ENCODE measurements at regions not wholly inside any gene's neighbourhood (a gene's known extent, or its start where the extent isn't known, plus 50 kb on each side); places are given as distances from the start of the nearest gene placed in this dataset.
"Not testable (repeated sequence)": the region's sequence is repeated elsewhere in the genome, so short reads cannot be mapped to it uniquely, and the experiment has no call there.

DNA sequence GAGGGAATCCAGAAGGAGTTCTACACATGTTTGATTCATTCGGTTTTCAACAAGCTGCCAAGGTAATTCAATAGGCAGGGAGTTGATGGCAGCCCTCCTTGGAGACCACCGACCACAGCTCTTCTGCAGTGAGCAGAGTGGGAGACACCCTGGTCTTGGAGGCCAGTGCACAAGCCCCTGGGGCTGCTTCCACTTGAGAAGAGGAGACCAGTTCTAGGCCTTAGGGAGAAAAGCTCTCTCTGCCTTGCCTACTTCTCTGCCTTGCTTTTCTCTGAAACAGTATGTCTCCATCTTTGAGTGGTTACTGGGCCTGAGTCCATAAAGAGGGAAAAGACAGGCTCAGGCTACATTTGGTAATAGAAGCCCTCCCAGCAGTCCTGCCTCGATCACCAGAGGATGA is 671.9 kb downstream of the UQCRFS1 start:
- Histone ChIP-seq H3K27me3 (no peaks in the 10 kb centered on the region), H3K36me3 (no peaks in the 10 kb centered on the region), H3K4me3 (no peak overlapping the region), H3K9me3 (peaks cover 0 to 20% of the 10 kb centered on the region in 2 donors), H3K27ac (no peak overlapping the region), H3K4me1 (no peaks in the 10 kb centered on the region)
- TF ChIP-seq POLR2A (IDR thresholded peaks at IDR 0.05) = no peak
- intact Hi-C loops (cut with DNase I; ENCODE audit: low total_unique reads) = no loop called here
- no peak for DNase-seq (ENCODE audit: low spot score in 2 of 2)

DNA sequence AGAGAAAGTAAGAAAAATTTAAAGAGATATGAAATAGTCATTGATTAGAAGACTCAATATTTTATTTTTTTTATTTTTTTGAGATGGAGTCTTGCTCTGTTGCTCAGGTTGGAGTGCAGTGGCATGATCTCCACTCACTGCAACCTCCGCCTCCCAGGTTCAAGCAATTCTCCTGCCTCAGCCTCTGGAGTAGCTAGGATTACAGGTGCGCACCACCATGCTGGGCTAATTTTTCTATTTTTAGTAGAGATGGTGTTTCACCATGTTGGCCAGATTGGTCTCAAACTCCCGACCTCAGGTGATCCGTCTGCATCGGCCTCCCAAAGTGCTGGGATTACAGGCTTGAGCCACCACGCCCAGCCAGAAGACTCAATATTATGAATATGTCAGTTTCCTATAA is 672.6 kb downstream of the UQCRFS1 start:
- H3K4me3 ChIP-seq; H3K36me3 ChIP-seq; H3K27ac ChIP-seq; H3K27me3 ChIP-seq; DNase-seq (ENCODE audit: low spot score in 2 of 2); H3K4me1 ChIP-seq; intact Hi-C loops (cut with DNase I; ENCODE audit: low total_unique reads): not testable (repeated sequence)
- peaks cover 0 to 22% of the 10 kb centered on the region in 2 donors for H3K9me3 ChIP-seq

GRCh38 chr19:28539759-28540158 is 673.2 kb downstream of the UQCRFS1 start:
- intact Hi-C loops (cut with DNase I; ENCODE audit: low total_unique reads) = no loop called here
- Histone ChIP-seq H3K4me1 (no peaks in the 10 kb centered on the region), H3K4me3 (no peak overlapping the region), H3K36me3 (no peaks in the 10 kb centered on the region), H3K27ac (no peak overlapping the region), H3K9me3 (peaks cover 0 to 22% of the 10 kb centered on the region in 2 donors), H3K27me3 (no peaks in the 10 kb centered on the region)
- DNase-seq (ENCODE audit: low spot score in 2 of 2) = no peak
- TF ChIP-seq POLR2AphosphoS5 (IDR thresholded peaks at IDR 0.05) (no peak), CTCF (IDR thresholded peaks at IDR 0.05) (no peak), POLR2A (IDR thresholded peaks at IDR 0.05) (no peak)

DNA sequence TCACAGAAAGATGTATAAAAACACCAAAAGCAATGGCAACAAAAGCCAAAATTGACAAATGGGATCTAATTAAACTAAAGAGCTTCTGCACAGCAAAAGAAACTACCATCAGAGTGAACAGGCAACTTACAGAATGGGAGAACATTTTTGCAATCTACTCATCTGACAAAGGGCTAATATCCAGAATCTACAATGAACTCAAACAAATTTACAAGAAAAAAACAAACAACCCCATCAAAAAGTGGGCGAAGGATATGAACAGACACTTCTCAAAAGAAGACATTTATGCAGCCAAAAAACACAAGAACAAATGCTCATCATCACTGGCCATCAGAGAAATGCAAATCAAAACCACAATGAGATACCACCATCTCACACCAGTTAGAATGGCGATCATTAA is 674.4 kb downstream of the UQCRFS1 start:
- H3K4me1 ChIP-seq; intact Hi-C loops (cut with DNase I; ENCODE audit: low total_unique reads); DNase-seq (ENCODE audit: low spot score in 2 of 2); H3K27me3 ChIP-seq; H3K4me3 ChIP-seq; H3K27ac ChIP-seq; H3K36me3 ChIP-seq: not testable (repeated sequence)
- peaks cover 0 to 22% of the 10 kb centered on the region in 2 donors for H3K9me3 ChIP-seq

DNA sequence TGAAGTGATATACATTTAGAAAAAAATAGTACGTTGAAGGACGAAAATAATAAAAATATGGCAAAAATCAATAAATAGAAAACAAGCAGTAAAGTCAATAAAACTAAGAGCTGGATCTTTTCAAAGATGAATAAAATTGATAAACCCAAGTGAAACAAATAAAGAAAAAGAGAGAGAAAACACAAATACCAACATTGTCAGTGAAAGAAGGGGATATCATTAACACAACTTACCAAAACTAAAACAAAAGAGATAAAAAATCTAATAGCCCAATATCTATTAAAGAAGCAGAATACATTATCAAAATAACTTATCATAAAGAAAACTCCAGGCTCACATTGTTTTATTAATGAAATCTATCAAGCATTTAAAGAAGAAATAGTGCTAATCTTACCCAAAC is 675.1 kb downstream of the UQCRFS1 start:
- peaks cover 0 to 22% of the 10 kb centered on the region in 2 donors for H3K9me3 ChIP-seq
- no peak overlapping the region for H3K27ac ChIP-seq
- H3K4me1 ChIP-seq = no peaks in the 10 kb centered on the region
- no peaks in the 10 kb centered on the region for H3K27me3 ChIP-seq
- H3K4me3 ChIP-seq = no peak overlapping the region
- H3K36me3 ChIP-seq = no peaks in the 10 kb centered on the region
- DNase-seq (ENCODE audit: low spot score in 2 of 2) = no peak
- intact Hi-C loops (cut with DNase I; ENCODE audit: low total_unique reads) = no loop called here
- TF ChIP-seq POLR2A (IDR thresholded peaks at IDR 0.05) (no peak), CTCF (IDR thresholded peaks at IDR 0.05) (no peak), POLR2AphosphoS5 (IDR thresholded peaks at IDR 0.05) (no peak)

DNA sequence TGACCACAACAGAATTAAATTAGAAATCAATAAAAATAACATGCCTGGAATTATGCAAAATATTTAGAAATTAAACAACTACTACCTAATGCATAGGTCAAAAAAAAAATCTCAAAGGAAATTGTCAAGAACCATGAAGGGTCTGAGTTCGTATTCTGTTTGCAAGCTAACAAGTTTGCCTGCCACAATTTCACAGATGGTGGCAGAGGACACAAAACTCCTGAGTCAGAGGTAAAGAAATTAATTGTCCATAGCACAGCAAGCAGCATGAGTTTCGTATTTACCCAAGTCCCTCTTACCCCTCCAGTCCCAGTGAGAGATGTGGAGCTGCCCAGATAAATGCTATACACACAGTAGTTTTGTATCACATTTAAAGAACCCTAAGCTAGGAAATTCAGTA is 675.9 kb downstream of the UQCRFS1 start:
- Histone ChIP-seq H3K4me1 (no peaks in the 10 kb centered on the region), H3K9me3 (peaks cover 0 to 29% of the 10 kb centered on the region in 2 donors), H3K4me3 (no peak overlapping the region), H3K27me3 (no peaks in the 10 kb centered on the region), H3K36me3 (no peaks in the 10 kb centered on the region), H3K27ac (no peak overlapping the region)
- intact Hi-C loops (cut with DNase I; ENCODE audit: low total_unique reads) = no loop called here
- TF ChIP-seq POLR2AphosphoS5 (IDR thresholded peaks at IDR 0.05) (no peak), CTCF (IDR thresholded peaks at IDR 0.05) (no peak), POLR2A (IDR thresholded peaks at IDR 0.05) (no peak)
- no peak for DNase-seq (ENCODE audit: low spot score in 2 of 2)

DNA sequence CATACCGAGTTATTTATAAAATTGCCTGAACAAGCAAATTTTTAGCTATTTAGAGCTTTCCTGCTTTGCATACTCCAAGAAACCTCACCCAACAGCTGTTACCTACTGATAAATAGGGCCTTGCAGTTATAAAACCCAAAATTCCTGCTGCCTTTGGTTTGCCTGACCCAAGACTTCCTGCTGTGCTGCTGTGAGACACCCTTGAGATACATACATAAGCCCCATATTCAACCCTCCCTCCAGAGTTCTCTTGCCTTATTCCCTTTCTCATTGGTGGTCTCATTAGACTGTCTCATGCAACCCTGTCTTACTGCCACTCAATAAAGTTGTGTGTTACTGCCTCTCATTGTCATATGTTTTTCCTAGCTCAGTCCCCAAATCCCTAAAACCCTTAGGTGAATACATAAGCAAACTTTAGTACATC is 677.6 kb downstream of the UQCRFS1 start:
- intact Hi-C loops (cut with DNase I; ENCODE audit: low total_unique reads) = no loop called here
- no peak for DNase-seq (ENCODE audit: low spot score in 2 of 2)
- Histone ChIP-seq H3K4me3 (no peak overlapping the region), H3K9me3 (peaks cover 0 to 38% of the 10 kb centered on the region in 2 donors), H3K27me3 (no peaks in the 10 kb centered on the region), H3K27ac (no peak overlapping the region), H3K4me1 (no peaks in the 10 kb centered on the region), H3K36me3 (no peaks in the 10 kb centered on the region)
- no peak for TF ChIP-seq POLR2A (IDR thresholded peaks at IDR 0.05)
- no peak for TF ChIP-seq CTCF (IDR thresholded peaks at IDR 0.05)
